SK-N-SH (cell line): ENCODE measurements at regions not wholly inside any gene's neighbourhood (a gene's known extent, or its start where the extent isn't known, plus 50 kb on each side); places are given as distances from the start of the nearest gene placed in this dataset.

ENCODE experiments used
- EZH2phosphoT487 ChIP-seq: fragments of 200-600 bp; sonication (generic); IDR thresholded peaks from 2 replicates; pipeline ENCODE4 v1.6.1; 2017; ENCODE audit warnings: low read depth, mixed run types, mild to moderate bottlenecking, antibody characterized with exemption, moderate library complexity, borderline replicate concordance
- GABPA ChIP-seq: IDR thresholded peaks from 2 replicates; pipeline ENCODE4 v1.4.0; 2012; ENCODE audit warnings: low read depth, mild to moderate bottlenecking
- JUND ChIP-seq: IDR thresholded peaks from 2 replicates; pipeline ENCODE4 v1.4.0; 2012
- POLR2AphosphoS5 ChIP-seq: IDR thresholded peaks from 2 replicates; pipeline ENCODE4 v1.6.1; 2012; ENCODE audit warnings: low read depth, low read length
- RAD21 ChIP-seq: IDR thresholded peaks from 2 replicates; pipeline ENCODE4 v1.6.1; 2012; ENCODE audit warnings: mild to moderate bottlenecking, low read length
- SIN3A ChIP-seq: IDR thresholded peaks from 2 replicates; pipeline ENCODE4 v1.6.1; 2012; ENCODE audit warnings: low read depth, mild to moderate bottlenecking, low read length, moderate library complexity, borderline replicate concordance
- TAF1 ChIP-seq: IDR thresholded peaks from 2 replicates; pipeline ENCODE4 v1.6.1; 2012; ENCODE audit warnings: low read depth, mild to moderate bottlenecking, low read length, moderate library complexity, borderline replicate concordance
- TF ChIP-seq, protein P1 (sequence below): fragments of 200-600 bp; sonication (generic); IDR thresholded peaks from 2 replicates; pipeline ENCODE4 v1.6.1; 2017; ENCODE audit warnings: antibody characterized with exemption, mild to moderate bottlenecking, moderate library complexity
- TF ChIP-seq, protein P2 (sequence below): IDR thresholded peaks from 2 replicates; pipeline ENCODE4 v1.4.0; 2012; ENCODE audit warnings: low read depth, borderline replicate concordance
- TF ChIP-seq, protein P3 (sequence below): fragments of 150-350 bp; IDR thresholded peaks from 2 replicates; pipeline ENCODE4 v1.6.1; 2016; ENCODE audit warnings: mild to moderate bottlenecking, low read depth, low read length

DNA sequence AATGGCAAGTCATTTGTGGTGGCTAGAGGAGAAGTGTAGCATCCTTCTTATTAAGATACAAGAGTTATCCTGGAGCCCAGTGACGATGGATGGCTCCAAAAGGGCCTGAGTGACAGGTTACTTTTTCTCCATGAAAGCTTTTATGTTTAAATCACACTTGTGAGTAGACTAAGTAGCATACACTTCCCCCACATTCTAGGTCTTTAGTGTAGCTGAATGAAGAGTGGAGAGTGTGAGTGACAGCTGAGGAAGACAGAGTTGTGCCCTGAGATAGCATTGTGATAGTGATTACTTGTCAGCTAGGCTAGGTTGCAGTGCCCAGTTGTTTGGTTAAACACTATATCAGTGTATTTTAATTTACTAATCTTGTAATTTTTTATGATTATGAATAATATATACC is 337.8 kb downstream of the TENT4A start:
- TF ChIP-seq, protein P1, sequence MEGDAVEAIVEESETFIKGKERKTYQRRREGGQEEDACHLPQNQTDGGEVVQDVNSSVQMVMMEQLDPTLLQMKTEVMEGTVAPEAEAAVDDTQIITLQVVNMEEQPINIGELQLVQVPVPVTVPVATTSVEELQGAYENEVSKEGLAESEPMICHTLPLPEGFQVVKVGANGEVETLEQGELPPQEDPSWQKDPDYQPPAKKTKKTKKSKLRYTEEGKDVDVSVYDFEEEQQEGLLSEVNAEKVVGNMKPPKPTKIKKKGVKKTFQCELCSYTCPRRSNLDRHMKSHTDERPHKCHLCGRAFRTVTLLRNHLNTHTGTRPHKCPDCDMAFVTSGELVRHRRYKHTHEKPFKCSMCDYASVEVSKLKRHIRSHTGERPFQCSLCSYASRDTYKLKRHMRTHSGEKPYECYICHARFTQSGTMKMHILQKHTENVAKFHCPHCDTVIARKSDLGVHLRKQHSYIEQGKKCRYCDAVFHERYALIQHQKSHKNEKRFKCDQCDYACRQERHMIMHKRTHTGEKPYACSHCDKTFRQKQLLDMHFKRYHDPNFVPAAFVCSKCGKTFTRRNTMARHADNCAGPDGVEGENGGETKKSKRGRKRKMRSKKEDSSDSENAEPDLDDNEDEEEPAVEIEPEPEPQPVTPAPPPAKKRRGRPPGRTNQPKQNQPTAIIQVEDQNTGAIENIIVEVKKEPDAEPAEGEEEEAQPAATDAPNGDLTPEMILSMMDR = no peak
- no peak for TF ChIP-seq SIN3A
- no peak for TF ChIP-seq EZH2phosphoT487
- TF ChIP-seq, protein P2, sequence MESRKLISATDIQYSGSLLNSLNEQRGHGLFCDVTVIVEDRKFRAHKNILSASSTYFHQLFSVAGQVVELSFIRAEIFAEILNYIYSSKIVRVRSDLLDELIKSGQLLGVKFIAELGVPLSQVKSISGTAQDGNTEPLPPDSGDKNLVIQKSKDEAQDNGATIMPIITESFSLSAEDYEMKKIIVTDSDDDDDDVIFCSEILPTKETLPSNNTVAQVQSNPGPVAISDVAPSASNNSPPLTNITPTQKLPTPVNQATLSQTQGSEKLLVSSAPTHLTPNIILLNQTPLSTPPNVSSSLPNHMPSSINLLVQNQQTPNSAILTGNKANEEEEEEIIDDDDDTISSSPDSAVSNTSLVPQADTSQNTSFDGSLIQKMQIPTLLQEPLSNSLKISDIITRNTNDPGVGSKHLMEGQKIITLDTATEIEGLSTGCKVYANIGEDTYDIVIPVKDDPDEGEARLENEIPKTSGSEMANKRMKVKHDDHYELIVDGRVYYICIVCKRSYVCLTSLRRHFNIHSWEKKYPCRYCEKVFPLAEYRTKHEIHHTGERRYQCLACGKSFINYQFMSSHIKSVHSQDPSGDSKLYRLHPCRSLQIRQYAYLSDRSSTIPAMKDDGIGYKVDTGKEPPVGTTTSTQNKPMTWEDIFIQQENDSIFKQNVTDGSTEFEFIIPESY = no peak
- no peak for TF ChIP-seq JUND
- TF ChIP-seq RAD21 = no peak
- TF ChIP-seq, protein P3, sequence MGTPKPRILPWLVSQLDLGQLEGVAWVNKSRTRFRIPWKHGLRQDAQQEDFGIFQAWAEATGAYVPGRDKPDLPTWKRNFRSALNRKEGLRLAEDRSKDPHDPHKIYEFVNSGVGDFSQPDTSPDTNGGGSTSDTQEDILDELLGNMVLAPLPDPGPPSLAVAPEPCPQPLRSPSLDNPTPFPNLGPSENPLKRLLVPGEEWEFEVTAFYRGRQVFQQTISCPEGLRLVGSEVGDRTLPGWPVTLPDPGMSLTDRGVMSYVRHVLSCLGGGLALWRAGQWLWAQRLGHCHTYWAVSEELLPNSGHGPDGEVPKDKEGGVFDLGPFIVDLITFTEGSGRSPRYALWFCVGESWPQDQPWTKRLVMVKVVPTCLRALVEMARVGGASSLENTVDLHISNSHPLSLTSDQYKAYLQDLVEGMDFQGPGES = no peak
- TF ChIP-seq TAF1 = no peak
- no peak for TF ChIP-seq POLR2AphosphoS5
- TF ChIP-seq GABPA = no peak
